ENCODE measurements at regions not wholly inside any gene's neighbourhood (a gene's known extent, or its start where the extent isn't known, plus 50 kb on each side); places are given as distances from the start of the nearest gene placed in this dataset.

DNA sequence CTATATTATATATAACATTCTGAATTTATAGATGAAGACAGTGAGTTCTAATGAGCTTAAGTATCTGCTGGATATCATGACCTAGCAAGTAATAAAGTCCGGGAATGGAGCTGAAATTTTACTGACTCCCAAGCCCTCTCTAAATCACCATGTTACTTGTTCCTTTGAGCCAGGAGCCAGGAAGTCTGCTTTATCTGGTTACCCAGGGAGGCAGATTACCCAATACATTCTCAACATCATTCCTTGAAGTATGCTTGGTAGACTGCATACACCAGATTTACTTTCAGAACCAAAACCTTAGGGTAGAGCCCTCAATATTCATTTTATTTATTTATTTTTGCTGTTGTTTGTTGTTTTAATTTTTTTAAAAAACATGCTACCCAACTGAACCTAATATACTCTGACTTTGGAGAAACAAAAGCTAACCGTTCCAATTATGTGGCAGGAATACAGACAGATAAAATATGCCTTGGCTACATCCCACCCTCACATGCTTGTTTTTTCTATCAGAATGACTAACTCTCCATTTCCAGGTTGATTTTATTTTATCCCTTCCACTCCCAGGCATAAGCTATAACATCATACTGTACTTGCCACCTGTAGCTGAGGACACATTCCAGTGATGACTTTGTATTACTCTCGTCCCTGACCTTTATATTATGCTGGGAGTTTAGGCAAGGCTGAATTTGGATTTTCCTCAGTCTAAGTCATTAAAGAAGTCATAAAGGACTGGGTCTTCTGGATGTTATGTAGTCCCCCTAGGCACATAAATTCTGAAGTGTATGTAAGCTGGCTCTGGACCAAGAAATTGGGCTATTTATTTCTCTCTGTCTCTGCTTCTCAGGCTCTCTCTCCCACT is 82.0 kb downstream of the YIPF5 start:
- TF ChIP-seq CTCF (IDR thresholded peaks at IDR 0.05 in 8 of 11, conservative IDR thresholded peaks at IDR 0.05 in 3 of 11), result no peak
- no peak for TF ChIP-seq POLR2A (IDR thresholded peaks at IDR 0.05)
- TF ChIP-seq POLR2AphosphoS5 (IDR thresholded peaks at IDR 0.05), result no peak
